Liver (tissue), 3 donors: ENCODE measurements at regions not wholly inside any gene's neighbourhood (a gene's known extent, or its start where the extent isn't known, plus 50 kb on each side); places are given as distances from the start of the nearest gene placed in this dataset.

Experiments
- EGR1 ChIP-seq, 2 donors: IDR thresholded peaks; 2 replicates each; pipeline ENCODE4 v1.6.1; 2016 to 2018; ENCODE audit warnings: antibody characterized with exemption in 2 of 2, low read depth in 2 of 2
- FOXA1 ChIP-seq: IDR thresholded peaks from 2 replicates; pipeline ENCODE4 v1.6.1; 2016; ENCODE audit warnings: antibody characterized with exemption
- GABPA ChIP-seq, 2 donors: IDR thresholded peaks in 1 of 2; conservative IDR thresholded peaks in 1 of 2; 2 replicates each; pipeline ENCODE4 v1.6.1; 2016; ENCODE audit warnings: antibody characterized with exemption in 2 of 2, mild to moderate bottlenecking in 1 of 2, moderate library complexity in 1 of 2
- JUND ChIP-seq, 2 donors: IDR thresholded peaks; 2 replicates each; pipeline ENCODE4 v1.6.1; 2016; ENCODE audit warnings: antibody characterized with exemption in 2 of 2
- RAD21 ChIP-seq, 2 donors: IDR thresholded peaks; 2 replicates each; pipeline ENCODE4 v1.6.1; 2016; ENCODE audit warnings: antibody characterized with exemption in 2 of 2, mild to moderate bottlenecking in 2 of 2
- SP1 ChIP-seq: IDR thresholded peaks from 2 replicates; pipeline ENCODE4 v1.6.1; 2018; ENCODE audit warnings: antibody characterized with exemption, mild to moderate bottlenecking
- TAF1 ChIP-seq: conservative IDR thresholded peaks from 2 replicates; pipeline ENCODE4 v1.6.1; 2016; ENCODE audit warnings: antibody characterized with exemption, mild to moderate bottlenecking
- YY1 ChIP-seq: IDR thresholded peaks from 2 replicates; pipeline ENCODE4 v1.6.1; 2016; ENCODE audit warnings: antibody characterized with exemption, mild to moderate bottlenecking
- TF ChIP-seq, protein P1 (sequence below): fragments of 150-350 bp; IDR thresholded peaks from 2 replicates; pipeline ENCODE4 v1.5.1; 2017; ENCODE audit warnings: improper control_type of control experiment, low read depth, low read length; ENCODE audit not compliant: missing input control
- TF ChIP-seq, protein P2 (sequence below): IDR thresholded peaks from 2 replicates; pipeline ENCODE4 v1.6.1; 2016; ENCODE audit warnings: antibody characterized with exemption, mild to moderate bottlenecking
- TF ChIP-seq, protein P3 (sequence below): IDR thresholded peaks from 2 replicates; pipeline ENCODE4 v1.6.1; 2016; ENCODE audit warnings: antibody characterized with exemption
- TF ChIP-seq, protein P4 (sequence below): IDR thresholded peaks from 2 replicates; pipeline ENCODE4 v1.6.1; 2016; ENCODE audit warnings: antibody characterized with exemption
- TF ChIP-seq, protein P5 (sequence below): IDR thresholded peaks from 2 replicates; pipeline ENCODE4 v1.6.1; 2016; ENCODE audit warnings: antibody characterized with exemption
- donor health status: healthy.
- donor health status: healthy.

DNA sequence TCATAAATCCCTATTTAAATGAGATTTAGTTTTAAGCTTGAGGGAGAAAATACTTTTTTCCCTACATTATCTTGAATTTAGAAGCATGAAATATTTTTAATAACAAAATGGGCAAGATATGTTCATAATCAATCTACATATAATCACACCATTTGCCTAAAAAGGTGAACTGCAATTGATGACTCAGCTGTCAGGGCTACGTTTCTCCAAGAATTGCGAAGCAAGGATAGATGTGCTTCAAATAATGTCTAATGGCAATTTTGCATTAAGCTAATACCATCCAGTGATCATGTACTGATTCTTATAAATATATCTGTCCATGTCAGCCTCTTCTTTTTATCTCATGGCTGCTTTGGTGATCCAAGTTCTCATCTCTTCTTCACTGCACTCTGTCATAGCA is 404.4 kb downstream of the MAN2A1 start:
- TF ChIP-seq, protein P1, sequence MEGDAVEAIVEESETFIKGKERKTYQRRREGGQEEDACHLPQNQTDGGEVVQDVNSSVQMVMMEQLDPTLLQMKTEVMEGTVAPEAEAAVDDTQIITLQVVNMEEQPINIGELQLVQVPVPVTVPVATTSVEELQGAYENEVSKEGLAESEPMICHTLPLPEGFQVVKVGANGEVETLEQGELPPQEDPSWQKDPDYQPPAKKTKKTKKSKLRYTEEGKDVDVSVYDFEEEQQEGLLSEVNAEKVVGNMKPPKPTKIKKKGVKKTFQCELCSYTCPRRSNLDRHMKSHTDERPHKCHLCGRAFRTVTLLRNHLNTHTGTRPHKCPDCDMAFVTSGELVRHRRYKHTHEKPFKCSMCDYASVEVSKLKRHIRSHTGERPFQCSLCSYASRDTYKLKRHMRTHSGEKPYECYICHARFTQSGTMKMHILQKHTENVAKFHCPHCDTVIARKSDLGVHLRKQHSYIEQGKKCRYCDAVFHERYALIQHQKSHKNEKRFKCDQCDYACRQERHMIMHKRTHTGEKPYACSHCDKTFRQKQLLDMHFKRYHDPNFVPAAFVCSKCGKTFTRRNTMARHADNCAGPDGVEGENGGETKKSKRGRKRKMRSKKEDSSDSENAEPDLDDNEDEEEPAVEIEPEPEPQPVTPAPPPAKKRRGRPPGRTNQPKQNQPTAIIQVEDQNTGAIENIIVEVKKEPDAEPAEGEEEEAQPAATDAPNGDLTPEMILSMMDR, result no peak
- no peak for TF ChIP-seq GABPA (IDR thresholded peaks at IDR 0.05 in 1 of 2, conservative IDR thresholded peaks at IDR 0.05 in 1 of 2)
- TF ChIP-seq SP1, result no peak
- TF ChIP-seq, protein P2, sequence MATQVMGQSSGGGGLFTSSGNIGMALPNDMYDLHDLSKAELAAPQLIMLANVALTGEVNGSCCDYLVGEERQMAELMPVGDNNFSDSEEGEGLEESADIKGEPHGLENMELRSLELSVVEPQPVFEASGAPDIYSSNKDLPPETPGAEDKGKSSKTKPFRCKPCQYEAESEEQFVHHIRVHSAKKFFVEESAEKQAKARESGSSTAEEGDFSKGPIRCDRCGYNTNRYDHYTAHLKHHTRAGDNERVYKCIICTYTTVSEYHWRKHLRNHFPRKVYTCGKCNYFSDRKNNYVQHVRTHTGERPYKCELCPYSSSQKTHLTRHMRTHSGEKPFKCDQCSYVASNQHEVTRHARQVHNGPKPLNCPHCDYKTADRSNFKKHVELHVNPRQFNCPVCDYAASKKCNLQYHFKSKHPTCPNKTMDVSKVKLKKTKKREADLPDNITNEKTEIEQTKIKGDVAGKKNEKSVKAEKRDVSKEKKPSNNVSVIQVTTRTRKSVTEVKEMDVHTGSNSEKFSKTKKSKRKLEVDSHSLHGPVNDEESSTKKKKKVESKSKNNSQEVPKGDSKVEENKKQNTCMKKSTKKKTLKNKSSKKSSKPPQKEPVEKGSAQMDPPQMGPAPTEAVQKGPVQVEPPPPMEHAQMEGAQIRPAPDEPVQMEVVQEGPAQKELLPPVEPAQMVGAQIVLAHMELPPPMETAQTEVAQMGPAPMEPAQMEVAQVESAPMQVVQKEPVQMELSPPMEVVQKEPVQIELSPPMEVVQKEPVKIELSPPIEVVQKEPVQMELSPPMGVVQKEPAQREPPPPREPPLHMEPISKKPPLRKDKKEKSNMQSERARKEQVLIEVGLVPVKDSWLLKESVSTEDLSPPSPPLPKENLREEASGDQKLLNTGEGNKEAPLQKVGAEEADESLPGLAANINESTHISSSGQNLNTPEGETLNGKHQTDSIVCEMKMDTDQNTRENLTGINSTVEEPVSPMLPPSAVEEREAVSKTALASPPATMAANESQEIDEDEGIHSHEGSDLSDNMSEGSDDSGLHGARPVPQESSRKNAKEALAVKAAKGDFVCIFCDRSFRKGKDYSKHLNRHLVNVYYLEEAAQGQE, result no peak
- TF ChIP-seq RAD21 (IDR thresholded peaks at IDR 0.05), result no peak
- TF ChIP-seq JUND (IDR thresholded peaks at IDR 0.05), result no peak
- TF ChIP-seq YY1, result no peak
- TF ChIP-seq, protein P3, sequence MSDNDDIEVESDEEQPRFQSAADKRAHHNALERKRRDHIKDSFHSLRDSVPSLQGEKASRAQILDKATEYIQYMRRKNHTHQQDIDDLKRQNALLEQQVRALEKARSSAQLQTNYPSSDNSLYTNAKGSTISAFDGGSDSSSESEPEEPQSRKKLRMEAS, result no peak
- TF ChIP-seq, protein P4, sequence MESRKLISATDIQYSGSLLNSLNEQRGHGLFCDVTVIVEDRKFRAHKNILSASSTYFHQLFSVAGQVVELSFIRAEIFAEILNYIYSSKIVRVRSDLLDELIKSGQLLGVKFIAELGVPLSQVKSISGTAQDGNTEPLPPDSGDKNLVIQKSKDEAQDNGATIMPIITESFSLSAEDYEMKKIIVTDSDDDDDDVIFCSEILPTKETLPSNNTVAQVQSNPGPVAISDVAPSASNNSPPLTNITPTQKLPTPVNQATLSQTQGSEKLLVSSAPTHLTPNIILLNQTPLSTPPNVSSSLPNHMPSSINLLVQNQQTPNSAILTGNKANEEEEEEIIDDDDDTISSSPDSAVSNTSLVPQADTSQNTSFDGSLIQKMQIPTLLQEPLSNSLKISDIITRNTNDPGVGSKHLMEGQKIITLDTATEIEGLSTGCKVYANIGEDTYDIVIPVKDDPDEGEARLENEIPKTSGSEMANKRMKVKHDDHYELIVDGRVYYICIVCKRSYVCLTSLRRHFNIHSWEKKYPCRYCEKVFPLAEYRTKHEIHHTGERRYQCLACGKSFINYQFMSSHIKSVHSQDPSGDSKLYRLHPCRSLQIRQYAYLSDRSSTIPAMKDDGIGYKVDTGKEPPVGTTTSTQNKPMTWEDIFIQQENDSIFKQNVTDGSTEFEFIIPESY, result no peak
- TF ChIP-seq EGR1 (IDR thresholded peaks at IDR 0.05; ENCODE audit: low read depth in 2 of 2), result no peak
- TF ChIP-seq TAF1, result no peak
- no peak for TF ChIP-seq FOXA1
- TF ChIP-seq, protein P5, sequence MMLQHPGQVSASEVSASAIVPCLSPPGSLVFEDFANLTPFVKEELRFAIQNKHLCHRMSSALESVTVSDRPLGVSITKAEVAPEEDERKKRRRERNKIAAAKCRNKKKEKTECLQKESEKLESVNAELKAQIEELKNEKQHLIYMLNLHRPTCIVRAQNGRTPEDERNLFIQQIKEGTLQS, result no peak
